GM19043 (cell line): ENCODE measurements at regions not wholly inside any gene's neighbourhood (a gene's known extent, or its start where the extent isn't known, plus 50 kb on each side); places are given as distances from the start of the nearest gene placed in this dataset.
"Not testable (repeated sequence)": the region's sequence is repeated elsewhere in the genome, so short reads cannot be mapped to it uniquely, and the experiment has no call there.

Experiments
- ATAC-seq: cut with Tn5 transposase; IDR thresholded peaks from one replicate; pipeline ENCODE4 v1.9.1; 2021; ENCODE audit warnings: low read depth; ENCODE audit not compliant: unreplicated experiment

- no peak for ATAC-seq
These were observed 170.4 kb upstream of the NRG3 start for GRCh38 chr10:81704596-81704995.

DNA sequence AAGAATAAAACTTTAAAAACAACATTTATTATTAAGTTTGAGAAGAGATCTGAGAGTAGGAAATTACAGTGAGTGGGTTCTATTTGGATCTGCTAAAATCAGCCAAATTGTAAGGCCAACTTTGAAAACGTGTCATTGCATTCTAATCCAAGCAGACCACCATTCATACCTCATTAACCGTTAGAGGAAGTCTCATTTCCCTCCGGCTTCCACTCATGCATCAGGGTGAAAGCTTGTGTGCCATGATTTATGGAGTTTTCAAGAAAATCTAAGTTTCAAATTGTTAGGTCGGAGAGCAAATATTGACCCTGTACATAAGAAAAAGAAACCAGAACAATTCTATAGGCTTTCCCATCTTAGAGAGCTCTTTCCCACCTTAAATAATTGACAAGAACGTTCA, 166.6 kb upstream of the NRG3 start:
- ATAC-seq = no peak

DNA sequence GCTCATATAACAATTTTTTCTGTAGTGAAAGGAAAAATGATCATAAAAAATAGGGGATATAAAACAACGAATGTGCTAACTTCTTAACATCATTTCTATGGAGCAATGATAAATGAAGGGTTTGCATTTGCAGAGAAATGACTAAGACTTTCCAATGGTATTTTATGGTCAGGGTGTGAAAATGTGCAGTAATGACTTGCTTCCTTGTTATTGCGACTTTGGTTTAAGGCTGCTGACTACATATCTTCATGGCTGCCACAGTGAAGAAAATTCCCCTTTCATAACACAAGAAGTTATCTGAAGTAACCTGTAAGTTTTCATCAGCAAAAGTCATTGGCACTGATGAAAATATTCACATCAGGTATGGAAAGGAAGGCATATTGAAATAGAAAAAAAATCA, 166.1 kb upstream of the NRG3 start:
- ATAC-seq = no peak

DNA sequence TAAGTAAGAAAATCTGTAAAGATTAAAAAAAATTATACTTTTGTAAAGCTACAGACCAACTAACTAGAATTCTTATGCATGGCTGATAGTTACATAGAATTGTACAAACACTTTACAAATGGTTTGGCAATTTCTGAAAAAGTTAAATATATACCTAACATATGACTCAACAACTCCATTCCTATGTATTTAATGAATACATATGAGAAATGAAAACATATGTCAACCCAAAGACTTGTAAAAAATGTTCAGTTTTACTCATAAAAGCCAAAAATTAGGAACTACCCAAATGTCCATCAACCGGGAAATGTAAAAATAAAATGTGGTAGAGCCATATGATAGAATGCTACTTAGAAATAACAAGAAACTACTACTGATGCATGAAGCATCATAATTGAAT, 152.6 kb upstream of the NRG3 start:
- no peak for ATAC-seq

DNA sequence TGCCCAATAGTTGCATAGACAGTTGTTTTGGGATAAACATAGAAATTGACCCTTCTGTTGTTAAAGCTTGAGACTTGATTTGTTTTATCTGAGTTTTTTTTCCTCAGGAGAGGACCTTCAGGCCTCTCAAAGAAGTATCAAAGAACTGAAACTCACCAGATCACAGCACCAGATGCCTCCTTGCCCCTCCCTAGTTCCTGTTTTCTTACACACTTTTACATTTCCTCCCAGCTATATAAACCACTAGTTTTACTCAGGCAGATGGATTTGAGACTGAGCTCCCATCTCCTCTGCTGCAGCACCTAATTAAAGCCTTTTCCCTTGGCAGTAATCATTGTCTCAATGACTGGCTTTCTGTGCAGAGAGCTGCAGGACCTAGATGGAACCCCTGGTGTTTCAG, 150.6 kb upstream of the NRG3 start:
- ATAC-seq = no peak

GRCh38 chr10:81725851-81726250, 149.1 kb upstream of the NRG3 start:
- ATAC-seq = no peak

GRCh38 chr10:81728692-81729091, 146.3 kb upstream of the NRG3 start:
- ATAC-seq = no peak

DNA sequence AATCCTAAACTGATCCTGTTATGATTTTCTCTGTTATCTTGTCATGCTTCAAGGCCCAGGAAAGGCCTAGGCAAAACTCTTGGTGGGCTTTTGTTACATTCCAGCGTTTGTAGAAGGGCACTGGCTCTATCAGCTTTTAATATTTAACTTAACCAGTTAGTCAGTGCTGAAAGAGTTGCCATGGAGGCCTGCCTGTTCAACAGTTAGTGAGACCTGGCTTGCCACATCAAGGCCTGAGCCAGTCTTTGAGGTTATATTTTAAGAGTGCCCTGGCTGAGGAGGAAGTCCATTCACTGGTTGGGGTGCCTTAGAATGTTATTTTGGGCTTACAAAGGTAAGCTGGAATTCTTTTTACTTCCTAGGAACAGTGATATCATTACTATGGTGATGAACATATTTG, 144.1 kb upstream of the NRG3 start:
- ATAC-seq = no peak

GRCh38 chr10:81733542-81733941, 141.5 kb upstream of the NRG3 start:
- ATAC-seq = no peak

GRCh38 chr10:81735167-81735566, 139.8 kb upstream of the NRG3 start:
- not testable (repeated sequence) for ATAC-seq

DNA sequence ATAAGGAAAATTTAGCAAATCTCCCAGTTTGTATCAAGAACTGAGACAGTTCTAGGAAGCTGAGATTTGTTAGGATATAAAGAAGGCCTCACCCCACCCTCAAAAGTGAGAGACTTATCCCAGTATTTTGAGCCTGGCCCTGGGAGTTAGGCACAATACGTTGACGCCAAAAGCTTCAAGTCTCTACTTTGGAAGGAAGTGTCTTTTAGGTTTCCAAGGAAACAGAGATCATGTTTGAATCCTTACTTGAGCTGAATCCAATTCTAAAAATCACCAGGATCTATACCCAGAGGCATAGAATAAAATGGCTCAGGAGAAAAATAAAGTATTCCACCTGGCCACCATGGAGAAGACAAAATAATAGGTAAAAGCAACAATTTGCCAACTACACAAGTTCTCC, 115.9 kb upstream of the NRG3 start:
- no peak for ATAC-seq

GRCh38 chr10:81784111-81784597, 90.8 kb upstream of the NRG3 start:
- no peak for ATAC-seq

DNA sequence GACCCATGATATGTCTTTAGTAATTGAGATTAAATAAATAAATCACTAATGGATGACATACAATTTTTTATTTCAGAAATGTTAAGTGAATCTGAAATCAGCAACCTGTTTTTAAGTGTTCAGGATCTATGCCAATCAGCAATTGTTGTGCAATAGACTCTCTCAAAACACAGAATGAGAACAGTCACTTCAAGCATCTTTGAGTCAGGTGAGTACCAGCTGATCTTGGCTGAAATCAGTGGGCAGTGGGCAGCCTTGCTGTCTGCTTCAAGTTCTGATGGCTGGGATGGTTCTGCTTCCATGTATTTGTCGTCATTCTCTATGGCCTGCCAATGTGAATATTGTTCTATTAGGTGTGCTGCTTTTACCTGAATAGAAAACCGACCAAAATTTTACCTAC, 82.3 kb upstream of the NRG3 start:
- no peak for ATAC-seq

DNA sequence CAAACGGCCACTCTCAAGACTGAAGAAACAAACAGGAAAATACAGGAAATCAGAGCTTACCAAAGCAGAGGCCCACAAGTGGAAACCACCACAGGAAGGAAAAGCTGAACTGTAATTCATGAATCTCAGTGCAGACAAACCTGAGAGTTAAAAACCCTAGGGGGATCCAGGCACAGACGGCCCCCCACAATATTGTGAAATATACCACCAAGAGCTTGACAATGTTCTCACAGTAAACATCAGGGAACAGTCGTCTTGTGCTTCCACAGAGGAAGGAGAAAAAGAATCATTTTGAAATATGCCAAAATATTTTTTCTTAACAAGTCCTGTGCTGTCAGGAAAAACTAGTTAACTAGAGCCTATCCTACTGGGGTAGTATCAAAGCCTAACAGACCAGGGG, 68.2 kb upstream of the NRG3 start:
- ATAC-seq = no peak

GRCh38 chr10:81814842-81815241, 60.2 kb upstream of the NRG3 start:
- ATAC-seq = no peak

GRCh38 chr10:81817596-81818170, 57.3 kb upstream of the NRG3 start:
- ATAC-seq = no peak

DNA sequence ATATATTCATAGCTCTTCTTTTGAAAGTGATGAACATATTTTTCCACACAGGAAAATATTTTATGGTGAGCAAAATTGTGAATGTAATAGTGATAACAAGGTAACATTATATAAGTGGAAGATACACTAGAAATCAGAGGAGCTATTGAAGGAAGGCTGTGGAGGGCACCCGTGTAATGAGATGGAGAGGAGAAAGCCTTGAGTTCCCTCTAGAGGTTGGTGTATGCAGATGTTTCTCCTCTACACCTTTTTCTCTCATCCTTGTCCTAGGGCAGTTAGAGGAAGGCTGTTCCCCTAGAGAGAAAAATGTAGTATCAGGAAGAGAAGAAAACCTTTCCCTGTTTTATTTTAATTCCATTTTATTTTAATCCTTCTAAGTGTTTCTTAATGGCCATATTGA, 54.6 kb upstream of the NRG3 start:
- no peak for ATAC-seq
